IMR-90 (cell line): ENCODE measurements at regions not wholly inside any gene's neighbourhood (a gene's known extent, or its start where the extent isn't known, plus 50 kb on each side); places are given as distances from the start of the nearest gene placed in this dataset.

Experiments used
- ATAC-seq: fragments of 200-7000 bp; cut with Tn5 transposase; 2 replicates; pipeline ENCODE4 v1.9.1; 2020; ENCODE audit warnings: low read depth, mild to moderate bottlenecking, moderate library complexity
- BruUV-seq: library from RNA; stranded (reverse); fragments of 400-500 nt; replicated peaks from 2 replicates; lab custom pipeline; 2021; lab: Mats Ljungman, UMichigan
- CTCF ChIA-PET: fragments of 300-600 bp; formaldehyde crosslinking; extraction: SDS; loops from one replicate; lab custom pipeline; 2021; ENCODE audit warnings: antibody characterized with exemption; lab: Yijun Ruan, JAX
- POLR2A ChIA-PET: fragments of 300-600 bp; sonication (Branson Sonifier 250); formaldehyde crosslinking; loops from one replicate; lab custom pipeline; 2022; ENCODE audit warnings: antibody characterized with exemption; ENCODE audit not compliant: unreplicated experiment; lab: Charles Lee
- DNase-seq: peaks from one replicate; pipeline ENCODE4 v3.0.0; 2013
- H2AFZ ChIP-seq: replicated peaks from 2 replicates; pipeline ENCODE3; 2013; ENCODE audit warnings: low read length, mild to moderate bottlenecking; ENCODE audit not compliant: poor library complexity
- H2AK5ac ChIP-seq: 2 replicates; pipeline ENCODE4 v1.6.1; 2013; ENCODE audit warnings: low read depth, low read length, inconsistent platforms
- H2AK9ac ChIP-seq: replicated peaks from 2 replicates; pipeline ENCODE3; 2013; ENCODE audit warnings: mild to moderate bottlenecking, low read depth, low read length, moderate library complexity; ENCODE audit not compliant: poor library complexity
- H2BK120ac ChIP-seq: 2 replicates; pipeline ENCODE4 v1.6.1; 2013; ENCODE audit warnings: low read depth, low read length, inconsistent platforms
- H2BK15ac ChIP-seq: 3 replicates; pipeline ENCODE4 v1.6.1; 2013; ENCODE audit warnings: low read depth, low read length, inconsistent platforms
- H2BK20ac ChIP-seq: 2 replicates; pipeline ENCODE4 v1.6.1; 2013; ENCODE audit warnings: low read depth, mild to moderate bottlenecking, inconsistent platforms, low read length, moderate library complexity
- H2BK5ac ChIP-seq: 2 replicates; pipeline ENCODE4 v1.6.1; 2013; ENCODE audit warnings: mild to moderate bottlenecking, low read depth, low read length, inconsistent platforms; ENCODE audit not compliant: poor library complexity, severe bottlenecking
- H3K14ac ChIP-seq: replicated peaks from 2 replicates; pipeline ENCODE4 v1.6.1; 2013; ENCODE audit warnings: low read depth, low read length, inconsistent platforms
- H3K18ac ChIP-seq: 2 replicates; pipeline ENCODE4 v1.6.1; 2013; ENCODE audit warnings: low read depth, low read length, control low read depth
- H3K23ac ChIP-seq: 2 replicates; pipeline ENCODE4 v1.6.1; 2013; ENCODE audit warnings: low read depth, low read length, inconsistent platforms
- H3K27ac ChIP-seq: 2 replicates; pipeline ENCODE4 v1.5.1; 2013; ENCODE audit warnings: mild to moderate bottlenecking, control low read depth, low read length; ENCODE audit not compliant: insufficient read depth
- H3K27me3 ChIP-seq: 2 replicates; pipeline ENCODE4 v1.6.1; 2013; ENCODE audit warnings: low read length; ENCODE audit not compliant: control insufficient read depth, insufficient read depth
- H3K36me3 ChIP-seq: 2 replicates; pipeline ENCODE4 v1.6.1; 2013; ENCODE audit warnings: low read length, mixed read lengths; ENCODE audit not compliant: control insufficient read depth, insufficient read depth
- H3K4ac ChIP-seq: 2 replicates; pipeline ENCODE4 v1.6.1; 2013; ENCODE audit warnings: low read depth, low read length, inconsistent platforms
- H3K4me1 ChIP-seq: 2 replicates; pipeline ENCODE4 v1.6.1; 2013; ENCODE audit warnings: low read length, mixed read lengths; ENCODE audit not compliant: control insufficient read depth, insufficient read depth
- H3K4me2 ChIP-seq: 2 replicates; pipeline ENCODE4 v1.6.1; 2013; ENCODE audit warnings: low read depth, mild to moderate bottlenecking, control low read depth, low read length, moderate library complexity
- H3K4me3 ChIP-seq: 2 replicates; pipeline ENCODE4 v1.5.1; 2013; ENCODE audit warnings: low read depth, mild to moderate bottlenecking, control low read depth, low read length, moderate library complexity; ENCODE audit not compliant: insufficient read depth
- H3K56ac ChIP-seq: 2 replicates; pipeline ENCODE4 v1.6.1; 2013; ENCODE audit warnings: low read length, inconsistent platforms; ENCODE audit not compliant: insufficient read depth; ENCODE audit errors: extremely low read depth
- H3K79me1 ChIP-seq, 2 experiments: 2 replicates each; pipeline ENCODE4 v1.6.1; 2013; ENCODE audit warnings: low read length in 2 of 2, inconsistent platforms in 1 of 2, low read depth in 1 of 2
- H3K9ac ChIP-seq: 2 replicates; pipeline ENCODE4 v1.6.1; 2013; ENCODE audit warnings: low read depth, low read length, control low read depth
- H3K9me1 ChIP-seq: 2 replicates; pipeline ENCODE4 v1.6.1; 2013; ENCODE audit warnings: low read length, inconsistent platforms; ENCODE audit not compliant: insufficient read depth
- H3K9me3 ChIP-seq: 2 replicates; pipeline ENCODE4 v1.6.1; 2013; ENCODE audit warnings: low read length; ENCODE audit not compliant: control insufficient read depth, insufficient read depth
- H4K20me1 ChIP-seq: 2 replicates; pipeline ENCODE4 v1.6.1; 2013; ENCODE audit warnings: low read length, inconsistent platforms; ENCODE audit not compliant: insufficient read depth
- H4K5ac ChIP-seq: 2 replicates; pipeline ENCODE4 v1.6.1; 2013; ENCODE audit warnings: mild to moderate bottlenecking, low read depth, low read length, control low read depth
- H4K8ac ChIP-seq, 2 experiments: 2 replicates each; pipeline ENCODE4 v1.6.1; 2013; ENCODE audit warnings: low read depth in 2 of 2, low read length in 2 of 2, control low read depth in 1 of 2, inconsistent platforms in 1 of 2
- H4K91ac ChIP-seq: 2 replicates; pipeline ENCODE4 v1.6.1; 2013; ENCODE audit warnings: low read depth, low read length, inconsistent platforms; ENCODE audit not compliant: insufficient read depth
- BHLHE40 ChIP-seq: fragments of 150-350 bp; IDR thresholded peaks from 2 replicates; pipeline ENCODE4 v1.6.1; 2016; ENCODE audit warnings: mild to moderate bottlenecking, low read depth, low read length
- CEBPB ChIP-seq: IDR thresholded peaks from 2 replicates; pipeline ENCODE4 v1.6.1; 2012; ENCODE audit warnings: low read depth, low read length, improper control_type of control experiment
- CHD1 ChIP-seq: IDR thresholded peaks from 2 replicates; pipeline ENCODE4 v1.6.1; 2012; ENCODE audit warnings: low read depth, low read length, improper control_type of control experiment
- FOS ChIP-seq: fragments of 150-350 bp; IDR thresholded peaks from 2 replicates; pipeline ENCODE4 v1.6.1; 2016; ENCODE audit warnings: low read depth, low read length
- MAFK ChIP-seq: IDR thresholded peaks from 2 replicates; pipeline ENCODE4 v1.6.1; 2012; ENCODE audit warnings: low read depth, low read length, improper control_type of control experiment
- MAZ ChIP-seq: IDR thresholded peaks from 2 replicates; pipeline ENCODE4 v1.6.1; 2012; ENCODE audit warnings: low read depth, mild to moderate bottlenecking, low read length, improper control_type of control experiment, moderate library complexity, borderline replicate concordance
- MXI1 ChIP-seq: IDR thresholded peaks from 2 replicates; pipeline ENCODE4 v1.6.1; 2012; ENCODE audit warnings: low read depth, mild to moderate bottlenecking, low read length, moderate library complexity, borderline replicate concordance
- NFE2L2 ChIP-seq: fragments of 150-350 bp; IDR thresholded peaks from 2 replicates; pipeline ENCODE4 v1.6.1; 2016; ENCODE audit warnings: low read depth, mild to moderate bottlenecking, low read length
- POLR2A ChIP-seq: IDR thresholded peaks from 2 replicates; pipeline ENCODE4 v1.6.1; 2012; ENCODE audit warnings: mild to moderate bottlenecking, low read depth, low read length
- RAD21 ChIP-seq: IDR thresholded peaks from 2 replicates; pipeline ENCODE4 v1.6.1; 2012; ENCODE audit warnings: low read length, improper control_type of control experiment
- RCOR1 ChIP-seq: IDR thresholded peaks from 2 replicates; pipeline ENCODE4 v1.6.1; 2012; ENCODE audit warnings: mild to moderate bottlenecking, low read length, improper control_type of control experiment; ENCODE audit not compliant: insufficient replicate concordance
- RFX5 ChIP-seq: IDR thresholded peaks from 2 replicates; pipeline ENCODE4 v1.8.0; 2012; ENCODE audit warnings: low read depth, mild to moderate bottlenecking, low read length, moderate library complexity
- SMC3 ChIP-seq: fragments of 150-350 bp; IDR thresholded peaks from 2 replicates; pipeline ENCODE4 v1.6.1; 2016; ENCODE audit warnings: low read depth, mild to moderate bottlenecking, antibody characterized with exemption, low read length, moderate library complexity
- WGBS, 2 experiments: methylation state at CpG; one replicate each; pipeline versions ENCODE4 v1.1.5 to v1.1.7; 2013; ENCODE audit warnings: missing lambda C conversion rate in 2 of 2; ENCODE audit not compliant: insufficient read length in 1 of 2; ENCODE audit errors: extremely low coverage in 2 of 2; 5-methylcytosine and 5-hydroxymethylcytosine counted together
- dilution Hi-C: fragments of 300-500 bp; cut with HindIII; formaldehyde crosslinking; loops from one replicate; pipeline ENCODE4 v1.14.3; 2018; ENCODE audit warnings: low sequenced_read_pairs; ENCODE audit not compliant: unreplicated experiment
- in situ Hi-C: fragments of 300-500 bp; cut with MboI; formaldehyde crosslinking; loops from 3 replicates; pipeline ENCODE4 v1.14.3; 2019; ENCODE audit warnings: low sequenced_read_pairs, inconsistent platforms, mixed read lengths
- intact Hi-C: fragments of 100-400 bp; cut with micrococcal nuclease; formaldehyde crosslinking; loops from 2 replicates; pipeline ENCODE4 v1.10.0; 2022
- TF ChIP-seq, protein P1 (sequence below): conservative IDR thresholded peaks from 2 replicates; pipeline ENCODE4 v1.5.1; 2012; ENCODE audit warnings: mild to moderate bottlenecking, low read depth, low read length, improper control_type of control experiment
- TF ChIP-seq, protein P2 (sequence below): fragments of 150-350 bp; IDR thresholded peaks from 2 replicates; pipeline ENCODE4 v1.6.1; 2016; ENCODE audit warnings: low read depth, mild to moderate bottlenecking, low read length, moderate library complexity, borderline replicate concordance
- TF ChIP-seq, protein P3 (sequence below): fragments of 150-350 bp; IDR thresholded peaks from 2 replicates; pipeline ENCODE4 v1.6.1; 2017; ENCODE audit warnings: mild to moderate bottlenecking, antibody characterized with exemption, low read length, low read depth

- Histone ChIP-seq H2BK5ac (no peak overlapping the region), H2BK120ac (no peak overlapping the region), H4K8ac (no peak overlapping the region), H4K5ac (no peak overlapping the region), H3K4me3 (no peak overlapping the region), H3K9ac (no peak overlapping the region), H2BK15ac (no peak overlapping the region), H3K14ac (no peak overlapping the region), H3K9me3 (no peaks in the 10 kb centered on the region), H3K27ac (no peak overlapping the region), H3K4me2 (no peak overlapping the region), H3K4me1 (no peaks in the 10 kb centered on the region), H4K20me1 (no peaks in the 10 kb centered on the region), H3K4ac (no peak overlapping the region), H3K18ac (no peak overlapping the region), H3K23ac (no peak overlapping the region), H4K91ac (no peak overlapping the region), H3K56ac (no peak overlapping the region), H2AK9ac (no peak overlapping the region), H3K27me3 (no peaks in the 10 kb centered on the region), H2AFZ (no peak overlapping the region), H3K79me1 (no peaks in the 10 kb centered on the region), H2AK5ac (no peak overlapping the region), H3K36me3 (no peaks in the 10 kb centered on the region), H3K9me1 (no peaks in the 10 kb centered on the region), H2BK20ac (no peak overlapping the region)
- ChIA-PET POLR2A (no interaction called here), CTCF (no interaction called here)
- WGBS, 2 experiments = 100% methylated on average over 1 of the region's 1 CpG; no CpG with 5 or more reads in 1 of the 2 experiments
- BruUV-seq = no TSS peak
- dilution Hi-C loops = no loop called here
- in situ Hi-C loops = no loop called here
- intact Hi-C loops = no loop called here
- TF ChIP-seq BHLHE40 (no peak), NFE2L2 (no peak), FOS (no peak), CEBPB (no peak), MAFK (no peak), MAZ (no peak), MXI1 (no peak), SMC3 (no peak), RCOR1 (no peak), CHD1 (no peak), POLR2A (no peak), RAD21 (no peak), RFX5 (no peak)
- TF ChIP-seq, protein P1, sequence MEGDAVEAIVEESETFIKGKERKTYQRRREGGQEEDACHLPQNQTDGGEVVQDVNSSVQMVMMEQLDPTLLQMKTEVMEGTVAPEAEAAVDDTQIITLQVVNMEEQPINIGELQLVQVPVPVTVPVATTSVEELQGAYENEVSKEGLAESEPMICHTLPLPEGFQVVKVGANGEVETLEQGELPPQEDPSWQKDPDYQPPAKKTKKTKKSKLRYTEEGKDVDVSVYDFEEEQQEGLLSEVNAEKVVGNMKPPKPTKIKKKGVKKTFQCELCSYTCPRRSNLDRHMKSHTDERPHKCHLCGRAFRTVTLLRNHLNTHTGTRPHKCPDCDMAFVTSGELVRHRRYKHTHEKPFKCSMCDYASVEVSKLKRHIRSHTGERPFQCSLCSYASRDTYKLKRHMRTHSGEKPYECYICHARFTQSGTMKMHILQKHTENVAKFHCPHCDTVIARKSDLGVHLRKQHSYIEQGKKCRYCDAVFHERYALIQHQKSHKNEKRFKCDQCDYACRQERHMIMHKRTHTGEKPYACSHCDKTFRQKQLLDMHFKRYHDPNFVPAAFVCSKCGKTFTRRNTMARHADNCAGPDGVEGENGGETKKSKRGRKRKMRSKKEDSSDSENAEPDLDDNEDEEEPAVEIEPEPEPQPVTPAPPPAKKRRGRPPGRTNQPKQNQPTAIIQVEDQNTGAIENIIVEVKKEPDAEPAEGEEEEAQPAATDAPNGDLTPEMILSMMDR = no peak
- TF ChIP-seq, protein P2, sequence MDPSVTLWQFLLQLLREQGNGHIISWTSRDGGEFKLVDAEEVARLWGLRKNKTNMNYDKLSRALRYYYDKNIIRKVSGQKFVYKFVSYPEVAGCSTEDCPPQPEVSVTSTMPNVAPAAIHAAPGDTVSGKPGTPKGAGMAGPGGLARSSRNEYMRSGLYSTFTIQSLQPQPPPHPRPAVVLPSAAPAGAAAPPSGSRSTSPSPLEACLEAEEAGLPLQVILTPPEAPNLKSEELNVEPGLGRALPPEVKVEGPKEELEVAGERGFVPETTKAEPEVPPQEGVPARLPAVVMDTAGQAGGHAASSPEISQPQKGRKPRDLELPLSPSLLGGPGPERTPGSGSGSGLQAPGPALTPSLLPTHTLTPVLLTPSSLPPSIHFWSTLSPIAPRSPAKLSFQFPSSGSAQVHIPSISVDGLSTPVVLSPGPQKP = no peak
- TF ChIP-seq, protein P3, sequence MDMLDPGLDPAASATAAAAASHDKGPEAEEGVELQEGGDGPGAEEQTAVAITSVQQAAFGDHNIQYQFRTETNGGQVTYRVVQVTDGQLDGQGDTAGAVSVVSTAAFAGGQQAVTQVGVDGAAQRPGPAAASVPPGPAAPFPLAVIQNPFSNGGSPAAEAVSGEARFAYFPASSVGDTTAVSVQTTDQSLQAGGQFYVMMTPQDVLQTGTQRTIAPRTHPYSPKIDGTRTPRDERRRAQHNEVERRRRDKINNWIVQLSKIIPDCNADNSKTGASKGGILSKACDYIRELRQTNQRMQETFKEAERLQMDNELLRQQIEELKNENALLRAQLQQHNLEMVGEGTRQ = no peak
- no peak for ATAC-seq
- DNase-seq = no peak
Observed at GRCh38 chr5:56382896-56383295, 149.8 kb upstream of the ANKRD55 start.
